ENCODE measurements at regions not wholly inside any gene's neighbourhood (a gene's known extent, or its start where the extent isn't known, plus 50 kb on each side); places are given as distances from the start of the nearest gene placed in this dataset.
"Not testable (repeated sequence)": the region's sequence is repeated elsewhere in the genome, so short reads cannot be mapped to it uniquely, and the experiment has no call there.

DNA sequence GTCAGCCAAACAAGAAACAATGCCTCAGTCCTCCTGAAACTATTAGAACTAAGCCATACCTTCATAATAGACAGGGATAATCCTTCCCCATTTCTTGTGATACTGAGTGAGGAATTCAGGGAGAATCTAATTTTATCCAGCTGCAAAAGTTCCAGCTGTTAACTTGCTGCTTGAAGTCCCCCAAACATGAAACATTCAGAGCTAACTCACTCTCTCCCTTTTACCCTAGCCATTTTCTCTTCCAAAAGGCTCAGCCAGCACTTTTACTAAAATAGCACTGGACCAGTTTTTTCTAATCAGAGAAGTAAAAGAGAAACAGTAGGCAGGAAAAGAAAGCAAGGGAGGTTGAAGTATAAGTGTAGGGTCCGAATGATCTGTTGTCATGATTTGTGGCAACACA is 268.1 kb downstream of the TAFA4 start:
- WGBS, 2 experiments (ENCODE audit: insufficient coverage in 1 of 2, insufficient read length in 1 of 2) = 88 to 100% methylated on average over 1 of the region's 1 CpG
- no peak for TF ChIP-seq CTCF (conservative IDR thresholded peaks at IDR 0.05)
- no peak overlapping the region for H3K4me3 Mint-ChIP-seq

DNA sequence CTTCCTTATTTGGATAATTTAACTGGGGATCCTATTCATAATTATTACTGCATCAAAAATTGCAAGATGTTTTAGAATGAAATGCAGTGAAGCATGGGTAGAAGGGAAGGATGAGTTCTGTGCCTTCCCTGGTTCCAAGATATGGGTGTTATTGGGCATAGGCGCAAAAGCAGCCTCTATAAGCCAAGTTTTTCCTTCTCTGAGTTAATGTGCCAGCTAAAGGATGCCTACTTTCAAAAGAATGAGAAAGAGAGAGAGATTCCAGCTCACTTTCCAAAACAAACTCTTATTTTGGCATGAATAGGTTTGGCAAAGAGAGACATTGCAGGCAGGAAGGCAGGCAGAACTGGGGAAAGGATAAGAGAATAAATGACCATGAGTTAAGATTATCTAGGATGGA is 270.2 kb downstream of the TAFA4 start:
- Mint-ChIP-seq H3K27ac (no peak overlapping the region), H3K27me3 (ENCODE audit: insufficient read depth) (no peaks in the 10 kb centered on the region), H3K36me3 (ENCODE audit: low read depth) (no peaks in the 10 kb centered on the region), H3K9me3 (no peaks in the 10 kb centered on the region), H3K4me1 (peaks cover 3% of the 10 kb centered on the region), H3K4me3 (no peak overlapping the region)
- no peak overlapping the region for H3K9ac ChIP-seq (ENCODE audit: extremely low read depth, low read length, poor library complexity, severe bottlenecking)
- WGBS, 2 experiments (ENCODE audit: insufficient coverage in 1 of 2, insufficient read length in 1 of 2) = 86 to 100% methylated on average over 1 of the region's 1 CpG
- H3K27me3 ChIP-seq (ENCODE audit: control insufficient read depth, insufficient read depth, low read length, poor library complexity, severe bottlenecking) = no peaks in the 10 kb centered on the region
- no peak overlapping the region for H3K4me3 ChIP-seq (ENCODE audit: low read length)
- no peaks in the 10 kb centered on the region for H3K4me1 ChIP-seq (ENCODE audit: control insufficient read depth, insufficient read depth, low read length)
- no peaks in the 10 kb centered on the region for H3K36me3 ChIP-seq (ENCODE audit: control insufficient read depth, insufficient read depth, low read length)
- H3K27ac ChIP-seq (ENCODE audit: low read depth, low read length) = no peak overlapping the region
- no peak for DNase-seq
- no peaks in the 10 kb centered on the region for H3K9me3 ChIP-seq (ENCODE audit: control insufficient read depth, low read length)
- TF ChIP-seq CTCF (conservative IDR thresholded peaks at IDR 0.05) = no peak

More for the DNA sequence above, 268.1 kb downstream of the TAFA4 start:
- no peaks in the 10 kb centered on the region for H3K36me3 Mint-ChIP-seq (ENCODE audit: low read depth)
- Histone ChIP-seq H3K36me3 (ENCODE audit: control insufficient read depth, insufficient read depth, low read length) (no peaks in the 10 kb centered on the region), H3K4me1 (ENCODE audit: control insufficient read depth, insufficient read depth, low read length) (no peaks in the 10 kb centered on the region), H3K4me3 (ENCODE audit: low read length) (no peak overlapping the region), H3K27ac (ENCODE audit: low read depth, low read length) (no peak overlapping the region), H3K9ac (ENCODE audit: extremely low read depth, low read length, poor library complexity, severe bottlenecking) (no peak overlapping the region), H3K27me3 (ENCODE audit: control insufficient read depth, insufficient read depth, low read length, poor library complexity, severe bottlenecking) (no peaks in the 10 kb centered on the region), H3K9me3 (ENCODE audit: control insufficient read depth, low read length) (no peaks in the 10 kb centered on the region)
- H3K27ac Mint-ChIP-seq = no peak overlapping the region
- H3K4me1 Mint-ChIP-seq = peaks cover 3% of the 10 kb centered on the region
- no peaks in the 10 kb centered on the region for H3K27me3 Mint-ChIP-seq (ENCODE audit: insufficient read depth)
- DNase-seq = no peak
- no peaks in the 10 kb centered on the region for H3K9me3 Mint-ChIP-seq

- not testable (repeated sequence) for H3K27ac Mint-ChIP-seq; H3K4me1 Mint-ChIP-seq; H3K9me3 ChIP-seq (ENCODE audit: control insufficient read depth, low read length); H3K27ac ChIP-seq (ENCODE audit: low read depth, low read length); H3K27me3 ChIP-seq (ENCODE audit: control insufficient read depth, insufficient read depth, low read length, poor library complexity, severe bottlenecking); H3K9ac ChIP-seq (ENCODE audit: extremely low read depth, low read length, poor library complexity, severe bottlenecking); H3K27me3 Mint-ChIP-seq (ENCODE audit: insufficient read depth); H3K36me3 ChIP-seq (ENCODE audit: control insufficient read depth, insufficient read depth, low read length); H3K4me3 ChIP-seq (ENCODE audit: low read length); H3K36me3 Mint-ChIP-seq (ENCODE audit: low read depth); H3K4me3 Mint-ChIP-seq; H3K9me3 Mint-ChIP-seq; DNase-seq; H3K4me1 ChIP-seq (ENCODE audit: control insufficient read depth, insufficient read depth, low read length)
- 96 to 100% methylated on average over 1 to 2 of the region's 3 CpGs for WGBS, 2 experiments (ENCODE audit: insufficient coverage in 1 of 2, insufficient read length in 1 of 2)
Measured at GRCh38 chr3:68650657-68651056, 281.7 kb downstream of the TAFA4 start.

DNA sequence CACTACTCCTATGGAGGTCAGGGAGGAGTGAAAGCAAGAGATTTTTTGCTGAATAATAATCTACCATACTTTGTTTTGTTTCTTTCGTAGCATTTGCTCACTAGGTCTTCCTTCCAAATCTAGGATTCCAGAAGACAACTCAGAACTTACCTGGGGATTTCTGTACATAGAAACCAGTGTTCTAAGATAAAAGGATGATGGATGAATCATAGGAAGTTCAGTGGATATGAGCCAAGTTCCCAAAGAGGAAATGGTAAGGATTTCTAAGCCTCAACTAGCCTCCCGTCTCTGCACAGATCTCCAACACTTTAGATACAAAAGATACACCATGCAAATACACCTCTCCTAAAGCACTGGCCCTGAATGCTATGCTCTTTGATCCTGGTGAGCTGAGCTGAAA is 283.9 kb downstream of the TAFA4 start:
- Mint-ChIP-seq H3K4me3 (no peak overlapping the region), H3K9me3 (no peaks in the 10 kb centered on the region), H3K27me3 (ENCODE audit: insufficient read depth) (no peaks in the 10 kb centered on the region), H3K27ac (no peak overlapping the region), H3K36me3 (ENCODE audit: low read depth) (no peaks in the 10 kb centered on the region), H3K4me1 (no peaks in the 10 kb centered on the region)
- Histone ChIP-seq H3K27me3 (ENCODE audit: control insufficient read depth, insufficient read depth, low read length, poor library complexity, severe bottlenecking) (no peaks in the 10 kb centered on the region), H3K27ac (ENCODE audit: low read depth, low read length) (no peak overlapping the region), H3K9ac (ENCODE audit: extremely low read depth, low read length, poor library complexity, severe bottlenecking) (no peak overlapping the region), H3K4me3 (ENCODE audit: low read length) (no peak overlapping the region), H3K36me3 (ENCODE audit: control insufficient read depth, insufficient read depth, low read length) (no peaks in the 10 kb centered on the region), H3K4me1 (ENCODE audit: control insufficient read depth, insufficient read depth, low read length) (no peaks in the 10 kb centered on the region), H3K9me3 (ENCODE audit: control insufficient read depth, low read length) (no peaks in the 10 kb centered on the region)
- TF ChIP-seq CTCF (conservative IDR thresholded peaks at IDR 0.05) = no peak
- WGBS, 2 experiments (ENCODE audit: insufficient coverage in 1 of 2, insufficient read length in 1 of 2) = 100% methylated on average over 2 of the region's 2 CpGs; no CpG with 5 or more reads in 1 of the 2 experiments
- no peak for DNase-seq

Data from endodermal cell (in vitro differentiated cells).